BE2C (cell line): ENCODE measurements at regions not wholly inside any gene's neighbourhood (a gene's known extent, or its start where the extent isn't known, plus 50 kb on each side); places are given as distances from the start of the nearest gene placed in this dataset.

ENCODE experiments used
- DNase-seq: peaks from one replicate; pipeline ENCODE4 v3.0.0-alpha.2; 2020
- H3K27me3 ChIP-seq: fragments of 250-450 bp; sonication (Bioruptor Pico); 2 replicates; pipeline ENCODE4 v1.5.1; 2020; ENCODE audit warnings: mild to moderate bottlenecking
- H3K36me3 ChIP-seq: fragments of 250-450 bp; sonication (Bioruptor Pico); 2 replicates; pipeline ENCODE4 v1.5.1; 2020; ENCODE audit warnings: mild to moderate bottlenecking
- H3K4me1 ChIP-seq: fragments of 250-450 bp; sonication (Bioruptor Pico); 2 replicates; pipeline ENCODE4 v1.5.1; 2020
- H3K4me3 ChIP-seq: 2 replicates; pipeline ENCODE4 v1.5.1; 2011; ENCODE audit warnings: low read depth, low read length
- H3K9me3 ChIP-seq: fragments of 250-450 bp; sonication (Bioruptor Pico); 2 replicates; pipeline ENCODE4 v1.5.1; 2020
- TF ChIP-seq, protein P1 (sequence below): IDR thresholded peaks from 2 replicates; pipeline ENCODE4 v1.5.1; 2012; ENCODE audit warnings: mild to moderate bottlenecking, low read depth, low read length

DNA sequence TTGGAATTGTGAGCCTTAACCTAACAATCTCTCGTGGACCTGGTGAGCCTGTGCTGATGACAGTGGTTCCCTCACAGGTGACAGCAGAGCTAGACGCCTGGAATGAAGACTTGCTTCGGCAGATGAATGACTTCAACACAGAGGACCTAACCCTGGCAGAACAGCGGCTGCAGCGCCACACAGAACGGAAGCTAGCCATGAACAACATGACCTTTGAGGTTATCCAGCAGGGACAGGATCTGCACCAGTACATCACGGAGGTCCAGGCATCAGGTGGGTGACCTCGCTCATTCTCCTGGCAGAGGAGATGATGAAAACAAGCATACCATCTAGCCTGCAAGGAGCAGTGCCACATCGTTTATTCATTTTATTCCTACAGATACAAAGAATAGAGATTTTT, 316.9 kb upstream of the UMPS start:
- H3K36me3 ChIP-seq = peaks cover 33% of the 10 kb centered on the region
- H3K27me3 ChIP-seq = no peaks in the 10 kb centered on the region
- no peak overlapping the region for H3K4me3 ChIP-seq
- DNase-seq = no peak
- peaks cover 15% of the 10 kb centered on the region for H3K4me1 ChIP-seq
- TF ChIP-seq, protein P1, sequence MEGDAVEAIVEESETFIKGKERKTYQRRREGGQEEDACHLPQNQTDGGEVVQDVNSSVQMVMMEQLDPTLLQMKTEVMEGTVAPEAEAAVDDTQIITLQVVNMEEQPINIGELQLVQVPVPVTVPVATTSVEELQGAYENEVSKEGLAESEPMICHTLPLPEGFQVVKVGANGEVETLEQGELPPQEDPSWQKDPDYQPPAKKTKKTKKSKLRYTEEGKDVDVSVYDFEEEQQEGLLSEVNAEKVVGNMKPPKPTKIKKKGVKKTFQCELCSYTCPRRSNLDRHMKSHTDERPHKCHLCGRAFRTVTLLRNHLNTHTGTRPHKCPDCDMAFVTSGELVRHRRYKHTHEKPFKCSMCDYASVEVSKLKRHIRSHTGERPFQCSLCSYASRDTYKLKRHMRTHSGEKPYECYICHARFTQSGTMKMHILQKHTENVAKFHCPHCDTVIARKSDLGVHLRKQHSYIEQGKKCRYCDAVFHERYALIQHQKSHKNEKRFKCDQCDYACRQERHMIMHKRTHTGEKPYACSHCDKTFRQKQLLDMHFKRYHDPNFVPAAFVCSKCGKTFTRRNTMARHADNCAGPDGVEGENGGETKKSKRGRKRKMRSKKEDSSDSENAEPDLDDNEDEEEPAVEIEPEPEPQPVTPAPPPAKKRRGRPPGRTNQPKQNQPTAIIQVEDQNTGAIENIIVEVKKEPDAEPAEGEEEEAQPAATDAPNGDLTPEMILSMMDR = no peak
- H3K9me3 ChIP-seq = no peaks in the 10 kb centered on the region

GRCh38 chr3:124413989-124414598, 316.2 kb upstream of the UMPS start:
- Histone ChIP-seq H3K9me3 (no peaks in the 10 kb centered on the region), H3K36me3 (peaks cover 35% of the 10 kb centered on the region), H3K27me3 (no peaks in the 10 kb centered on the region), H3K4me3 (no peak overlapping the region), H3K4me1 (peaks cover 15% of the 10 kb centered on the region)
- peak; percentile 82 for DNase-seq
- TF ChIP-seq, protein P1 = no peak

- peaks cover 36% of the 10 kb centered on the region for H3K36me3 ChIP-seq
- no peak for DNase-seq
- peaks cover 15% of the 10 kb centered on the region for H3K4me1 ChIP-seq
- H3K27me3 ChIP-seq = no peaks in the 10 kb centered on the region
- no peaks in the 10 kb centered on the region for H3K9me3 ChIP-seq
- TF ChIP-seq, protein P1 = no peak
- H3K4me3 ChIP-seq = no peak overlapping the region
These were observed 314.7 kb upstream of the UMPS start for GRCh38 chr3:124415446-124415960.

DNA sequence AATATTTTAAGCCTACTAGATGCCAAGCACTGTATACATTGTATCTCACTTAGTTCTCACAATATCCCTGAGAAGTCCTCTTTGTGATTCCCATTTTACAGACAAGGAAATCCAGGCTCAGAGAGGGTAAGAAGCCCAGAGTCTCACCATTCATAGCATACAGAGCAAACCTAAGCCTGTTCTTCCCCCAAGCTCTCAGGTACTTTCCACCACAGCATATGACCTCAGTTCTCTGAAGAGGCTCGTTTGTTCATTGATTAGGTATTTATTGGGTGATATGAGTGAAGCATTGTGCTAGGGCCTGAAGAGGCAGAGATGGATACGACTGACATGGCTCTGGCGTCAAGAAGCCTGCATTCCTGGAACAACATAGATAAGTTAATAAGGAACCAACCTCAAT, 310.9 kb upstream of the UMPS start:
- no peak for DNase-seq

DNA sequence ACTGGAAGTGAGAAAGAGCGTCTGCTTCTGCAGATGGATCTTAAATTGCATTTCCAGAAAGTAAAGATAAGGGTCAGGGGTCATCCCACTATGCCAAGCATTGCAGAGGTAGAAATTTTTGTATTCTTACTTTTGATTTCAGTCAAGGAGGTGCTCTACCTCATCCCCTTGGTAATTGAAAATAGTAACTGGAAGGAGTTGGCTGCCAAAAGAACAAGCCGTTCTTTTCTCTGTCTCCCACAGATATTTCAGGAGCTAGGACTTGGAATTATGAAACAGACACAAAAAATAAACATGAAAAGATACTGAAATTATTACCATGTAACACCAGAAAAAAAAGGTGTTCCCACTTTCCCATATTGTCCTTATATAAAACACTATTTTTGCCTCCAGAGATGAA, 309.9 kb upstream of the UMPS start:
- DNase-seq = no peak
- H3K36me3 ChIP-seq = peaks cover 46% of the 10 kb centered on the region
- TF ChIP-seq, protein P1 = no peak
- no peak overlapping the region for H3K4me3 ChIP-seq
- H3K9me3 ChIP-seq = no peaks in the 10 kb centered on the region
- H3K27me3 ChIP-seq = no peaks in the 10 kb centered on the region
- no peaks in the 10 kb centered on the region; the same call in 1 of the 2 replicates for H3K4me1 ChIP-seq

More for the DNA sequence above, 310.9 kb upstream of the UMPS start:
- Histone ChIP-seq H3K27me3 (no peaks in the 10 kb centered on the region), H3K36me3 (peaks cover 49% of the 10 kb centered on the region), H3K9me3 (no peaks in the 10 kb centered on the region), H3K4me3 (no peak overlapping the region), H3K4me1 (peaks cover 9% of the 10 kb centered on the region)
- TF ChIP-seq, protein P1 = no peak

- Histone ChIP-seq H3K27me3 (no peaks in the 10 kb centered on the region), H3K36me3 (peaks cover 31% of the 10 kb centered on the region), H3K4me3 (no peak overlapping the region), H3K4me1 (no peaks in the 10 kb centered on the region; the same call in 1 of the 2 replicates), H3K9me3 (no peaks in the 10 kb centered on the region)
- TF ChIP-seq, protein P1 = no peak
- DNase-seq = no peak
These were observed 307.4 kb upstream of the UMPS start for GRCh38 chr3:124422805-124423204.
